ENCODE measurements at regions not wholly inside any gene's neighbourhood (a gene's known extent, or its start where the extent isn't known, plus 50 kb on each side); places are given as distances from the start of the nearest gene placed in this dataset.

DNA sequence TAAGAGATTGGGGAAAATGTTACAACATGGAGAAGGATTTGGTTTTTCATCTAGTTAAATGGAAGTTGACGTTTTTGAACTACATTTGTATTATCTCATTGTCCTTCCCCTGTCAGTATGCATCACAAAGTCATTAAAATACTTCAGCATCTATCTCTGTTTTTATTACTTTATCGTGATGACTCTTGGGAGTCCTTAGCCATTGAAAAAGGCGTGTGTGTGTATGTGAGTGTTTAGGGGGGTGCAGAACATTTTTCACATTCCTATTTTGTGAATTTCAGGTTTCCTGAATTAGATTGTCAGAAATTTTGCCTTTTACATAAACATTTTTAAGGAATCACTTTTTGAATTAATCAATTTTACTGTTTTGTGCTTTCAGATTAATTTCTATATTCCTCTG, 360.6 kb upstream of the SGO1 start:
- Mint-ChIP-seq H3K4me3 (no peak overlapping the region), H3K36me3 (ENCODE audit: low read depth) (no peaks in the 10 kb centered on the region), H3K9me3 (peaks cover 13% of the 10 kb centered on the region), H3K27ac (no peak overlapping the region), H3K27me3 (ENCODE audit: low read depth) (no peaks in the 10 kb centered on the region), H3K4me1 (no peaks in the 10 kb centered on the region)
- TF ChIP-seq, protein P1, sequence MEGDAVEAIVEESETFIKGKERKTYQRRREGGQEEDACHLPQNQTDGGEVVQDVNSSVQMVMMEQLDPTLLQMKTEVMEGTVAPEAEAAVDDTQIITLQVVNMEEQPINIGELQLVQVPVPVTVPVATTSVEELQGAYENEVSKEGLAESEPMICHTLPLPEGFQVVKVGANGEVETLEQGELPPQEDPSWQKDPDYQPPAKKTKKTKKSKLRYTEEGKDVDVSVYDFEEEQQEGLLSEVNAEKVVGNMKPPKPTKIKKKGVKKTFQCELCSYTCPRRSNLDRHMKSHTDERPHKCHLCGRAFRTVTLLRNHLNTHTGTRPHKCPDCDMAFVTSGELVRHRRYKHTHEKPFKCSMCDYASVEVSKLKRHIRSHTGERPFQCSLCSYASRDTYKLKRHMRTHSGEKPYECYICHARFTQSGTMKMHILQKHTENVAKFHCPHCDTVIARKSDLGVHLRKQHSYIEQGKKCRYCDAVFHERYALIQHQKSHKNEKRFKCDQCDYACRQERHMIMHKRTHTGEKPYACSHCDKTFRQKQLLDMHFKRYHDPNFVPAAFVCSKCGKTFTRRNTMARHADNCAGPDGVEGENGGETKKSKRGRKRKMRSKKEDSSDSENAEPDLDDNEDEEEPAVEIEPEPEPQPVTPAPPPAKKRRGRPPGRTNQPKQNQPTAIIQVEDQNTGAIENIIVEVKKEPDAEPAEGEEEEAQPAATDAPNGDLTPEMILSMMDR (IDR thresholded peaks at IDR 0.05; ENCODE audit: unreplicated experiment in 3 of 3) = no peak

DNA sequence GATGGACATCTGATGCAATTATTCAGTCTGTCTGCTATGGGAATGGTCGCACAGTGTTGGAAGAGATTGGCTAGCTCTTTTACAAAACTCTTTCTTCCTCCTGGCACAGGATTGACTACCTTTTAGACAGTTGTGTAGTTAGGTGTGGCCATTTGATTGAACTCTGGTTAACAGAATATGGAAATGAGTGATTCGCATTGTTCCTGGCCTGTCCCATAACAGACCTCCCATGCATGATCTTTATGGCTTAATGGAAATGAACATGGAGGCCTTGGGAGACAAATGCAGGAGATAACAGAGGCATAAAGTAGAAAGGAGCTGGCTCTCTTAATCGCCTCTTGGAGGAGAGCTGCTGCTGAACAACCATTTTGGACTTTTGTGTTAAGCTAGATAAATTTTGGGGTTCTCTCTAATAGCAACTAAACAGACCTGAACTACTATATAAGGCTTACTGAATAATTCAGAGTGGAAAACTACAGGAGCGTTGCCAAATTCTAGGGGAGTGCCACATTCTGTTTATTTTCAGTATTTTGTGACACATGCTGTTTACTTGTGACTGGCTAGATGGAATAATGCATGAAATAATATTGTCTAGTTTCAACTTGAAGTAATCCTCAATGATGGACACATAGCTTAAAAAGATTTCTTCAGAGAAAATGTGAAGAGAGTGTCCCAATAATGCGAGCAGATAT, 357.7 kb upstream of the SGO1 start:
- H3K36me3 Mint-ChIP-seq (ENCODE audit: low read depth) = no peaks in the 10 kb centered on the region
- H3K4me1 Mint-ChIP-seq = no peaks in the 10 kb centered on the region
- no peaks in the 10 kb centered on the region for H3K27me3 Mint-ChIP-seq (ENCODE audit: low read depth)
- H3K9me3 Mint-ChIP-seq = peaks cover 13% of the 10 kb centered on the region
- TF ChIP-seq, protein P1 (IDR thresholded peaks at IDR 0.05; ENCODE audit: unreplicated experiment in 3 of 3) = no peak
- no peak overlapping the region for H3K27ac Mint-ChIP-seq
- H3K4me3 Mint-ChIP-seq = no peak overlapping the region

DNA sequence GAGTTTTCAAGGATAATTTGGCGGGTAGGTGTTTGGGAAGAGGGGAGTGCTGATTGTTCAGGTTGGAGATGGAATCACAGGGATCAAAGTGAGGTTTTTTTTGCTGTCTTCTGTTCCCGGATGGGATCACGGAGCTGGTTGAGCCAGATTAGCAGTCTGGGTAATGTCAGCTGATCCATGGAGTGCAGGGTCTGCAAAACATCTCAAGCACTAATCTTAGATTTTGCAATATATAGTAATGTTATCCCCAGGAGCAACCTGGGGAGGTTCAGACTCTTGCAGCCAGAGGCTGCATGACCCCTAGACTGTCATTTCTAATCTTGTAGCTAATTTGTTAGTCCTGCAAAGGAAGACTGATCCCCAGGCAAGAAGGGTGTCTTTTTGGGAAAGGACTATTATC, 354.1 kb upstream of the SGO1 start:
- Mint-ChIP-seq H3K27ac (no peak overlapping the region), H3K4me1 (no peaks in the 10 kb centered on the region), H3K9me3 (no peaks in the 10 kb centered on the region), H3K4me3 (no peak overlapping the region), H3K27me3 (ENCODE audit: low read depth) (no peaks in the 10 kb centered on the region), H3K36me3 (ENCODE audit: low read depth) (no peaks in the 10 kb centered on the region)
- TF ChIP-seq, protein P1 (IDR thresholded peaks at IDR 0.05; ENCODE audit: unreplicated experiment in 3 of 3) = no peak

DNA sequence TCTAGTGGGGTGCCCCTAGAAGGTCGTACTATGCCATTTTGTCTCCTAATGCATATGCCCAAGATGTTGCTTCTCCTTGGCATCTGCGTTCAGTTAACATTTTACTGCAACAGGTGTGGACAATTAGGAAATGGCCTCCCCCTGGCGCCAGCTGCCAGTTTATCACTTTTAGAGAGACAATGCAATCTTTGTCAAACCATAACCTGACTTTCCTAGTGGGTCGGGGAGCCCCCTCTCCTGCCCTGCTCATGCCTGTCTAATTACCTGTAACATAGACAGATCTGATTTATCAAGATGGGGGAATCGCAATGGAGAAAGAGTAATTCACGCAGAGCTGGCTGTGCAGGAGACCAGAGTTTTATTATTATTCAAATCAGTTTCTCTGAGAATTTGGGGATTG, 353.7 kb upstream of the SGO1 start:
- H3K27me3 Mint-ChIP-seq (ENCODE audit: low read depth) = no peaks in the 10 kb centered on the region
- no peaks in the 10 kb centered on the region for H3K4me1 Mint-ChIP-seq
- no peaks in the 10 kb centered on the region for H3K9me3 Mint-ChIP-seq
- TF ChIP-seq, protein P1 (IDR thresholded peaks at IDR 0.05; ENCODE audit: unreplicated experiment in 3 of 3) = no peak
- H3K36me3 Mint-ChIP-seq (ENCODE audit: low read depth) = no peaks in the 10 kb centered on the region
- no peak overlapping the region for H3K27ac Mint-ChIP-seq
- no peak overlapping the region for H3K4me3 Mint-ChIP-seq

DNA sequence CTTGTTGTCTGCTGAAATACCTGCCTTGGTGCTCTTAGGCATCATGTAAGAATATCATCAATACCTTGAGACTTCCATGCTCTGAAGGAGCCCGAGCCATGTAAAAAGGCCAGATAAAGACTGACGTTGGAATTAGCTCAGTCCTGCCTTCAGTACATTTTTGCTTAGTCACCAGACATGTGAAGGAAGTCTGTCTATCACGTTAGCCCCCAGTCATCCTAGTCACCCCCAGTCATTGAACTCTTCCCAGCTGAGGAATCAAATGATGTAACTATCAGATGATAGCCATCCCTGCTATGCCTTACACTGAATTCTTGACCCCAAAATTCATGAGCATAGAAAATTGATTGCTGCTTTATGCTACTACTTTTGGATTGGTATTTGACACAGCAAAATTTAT, 351.2 kb upstream of the SGO1 start:
- H3K9me3 Mint-ChIP-seq = no peaks in the 10 kb centered on the region
- TF ChIP-seq, protein P1 (IDR thresholded peaks at IDR 0.05; ENCODE audit: unreplicated experiment in 3 of 3) = no peak
- H3K4me1 Mint-ChIP-seq = no peaks in the 10 kb centered on the region
- no peaks in the 10 kb centered on the region for H3K36me3 Mint-ChIP-seq (ENCODE audit: low read depth)
- H3K27ac Mint-ChIP-seq = no peak overlapping the region
- H3K4me3 Mint-ChIP-seq = no peak overlapping the region
- H3K27me3 Mint-ChIP-seq (ENCODE audit: low read depth) = no peaks in the 10 kb centered on the region

DNA sequence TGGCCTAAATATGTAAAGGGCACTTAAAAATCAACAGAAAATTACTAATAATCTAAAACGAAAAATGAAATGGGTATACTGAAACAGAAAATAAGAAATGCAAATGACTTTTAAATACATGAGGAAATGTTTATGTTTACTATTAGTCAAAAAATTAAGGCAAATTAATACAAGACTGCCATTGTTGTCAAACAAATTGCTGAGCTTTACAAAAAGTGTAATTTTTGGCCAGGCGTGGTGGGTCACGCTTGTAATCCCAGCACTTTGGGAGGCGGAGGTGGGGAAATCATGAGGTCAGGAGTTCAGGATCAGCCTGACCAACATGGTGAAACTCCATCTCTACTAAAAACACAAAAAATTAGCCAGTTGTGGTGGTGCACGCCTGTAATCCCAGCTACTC, 343.9 kb upstream of the SGO1 start:
- TF ChIP-seq, protein P1 (IDR thresholded peaks at IDR 0.05; ENCODE audit: unreplicated experiment in 3 of 3) = no peak

More for the DNA sequence above, 343.9 kb upstream of the SGO1 start:
- Mint-ChIP-seq H3K9me3 (no peaks in the 10 kb centered on the region), H3K27ac (no peak overlapping the region), H3K4me1 (peaks cover 5% of the 10 kb centered on the region), H3K36me3 (ENCODE audit: low read depth) (no peaks in the 10 kb centered on the region), H3K27me3 (ENCODE audit: low read depth) (no peaks in the 10 kb centered on the region), H3K4me3 (no peak overlapping the region)

Data from nephron (organoid).